Stimulated activated memory B cell treated with anti-CD40 and anti-IgM and Interleukin-4, amounts not matched to agents 10 μg/mL and 1 μg/mL and 100 μg/mL, for 72 hours (primary cell): ENCODE measurements at regions not wholly inside any gene's neighbourhood (a gene's known extent, or its start where the extent isn't known, plus 50 kb on each side); places are given as distances from the start of the nearest gene placed in this dataset.

Source experiments
- ATAC-seq: fragments of 150-1000 bp; cut with Tn5 transposase; 2 replicates; pipeline ENCODE4 v1.10.0; 2021
- H3K27ac Mint-ChIP-seq: one replicate; pipeline ENCODE4 v1.8.0; 2022; ENCODE audit warnings: mild to moderate bottlenecking, mixed read lengths
- H3K27me3 Mint-ChIP-seq: one replicate; pipeline ENCODE4 v1.8.0; 2022; ENCODE audit warnings: mixed read lengths
- H3K36me3 Mint-ChIP-seq: one replicate; pipeline ENCODE4 v1.8.0; 2022; ENCODE audit warnings: mixed read lengths
- H3K4me1 Mint-ChIP-seq: one replicate; pipeline ENCODE4 v1.8.0; 2022; ENCODE audit warnings: mixed read lengths
- H3K4me3 Mint-ChIP-seq: one replicate; pipeline ENCODE4 v1.8.0; 2022; ENCODE audit warnings: mild to moderate bottlenecking, moderate library complexity, mixed read lengths
- H3K9me3 Mint-ChIP-seq: one replicate; pipeline ENCODE4 v1.8.0; 2022; ENCODE audit warnings: mixed read lengths

- ATAC-seq = peak; percentile 85
- H3K4me3 Mint-ChIP-seq = peak overlapping the region; percentile 57
- peaks cover 3% of the 10 kb centered on the region for H3K9me3 Mint-ChIP-seq
- no peaks in the 10 kb centered on the region for H3K27me3 Mint-ChIP-seq
- H3K4me1 Mint-ChIP-seq = peaks cover 19% of the 10 kb centered on the region
- H3K27ac Mint-ChIP-seq = peak overlapping the region; percentile 85
- H3K36me3 Mint-ChIP-seq = no peaks in the 10 kb centered on the region
Measured at GRCh38 chr11:80815752-80816453, 1375.1 kb upstream of the TENM4 start.

- peaks cover 3% of the 10 kb centered on the region for H3K9me3 Mint-ChIP-seq
- H3K36me3 Mint-ChIP-seq = no peaks in the 10 kb centered on the region
- H3K27ac Mint-ChIP-seq = no peak overlapping the region
- H3K4me3 Mint-ChIP-seq = no peak overlapping the region
- H3K27me3 Mint-ChIP-seq = no peaks in the 10 kb centered on the region
- peaks cover 19% of the 10 kb centered on the region for H3K4me1 Mint-ChIP-seq
- no peak for ATAC-seq
Measured at GRCh38 chr11:80814813-80815212, 1374.0 kb upstream of the TENM4 start.

- ATAC-seq = no peak
- Mint-ChIP-seq H3K27ac (no peak overlapping the region), H3K9me3 (peaks cover 3% of the 10 kb centered on the region), H3K36me3 (no peaks in the 10 kb centered on the region), H3K4me1 (peaks cover 4% of the 10 kb centered on the region), H3K4me3 (no peak overlapping the region), H3K27me3 (no peaks in the 10 kb centered on the region)
Measured at GRCh38 chr11:80810695-80811094, 1369.9 kb upstream of the TENM4 start.

- no peak overlapping the region for H3K27ac Mint-ChIP-seq
- H3K4me3 Mint-ChIP-seq = no peak overlapping the region
- H3K9me3 Mint-ChIP-seq = peaks cover 17% of the 10 kb centered on the region
- no peaks in the 10 kb centered on the region for H3K27me3 Mint-ChIP-seq
- H3K4me1 Mint-ChIP-seq = no peaks in the 10 kb centered on the region
- H3K36me3 Mint-ChIP-seq = no peaks in the 10 kb centered on the region
- ATAC-seq = no peak
Measured at GRCh38 chr11:80798174-80798573, 1357.3 kb upstream of the TENM4 start.

GRCh38 chr11:80783561-80783960 lies 1342.7 kb upstream of the TENM4 start:
- no peak for ATAC-seq
- no peaks in the 10 kb centered on the region for H3K27me3 Mint-ChIP-seq
- H3K36me3 Mint-ChIP-seq = no peaks in the 10 kb centered on the region
- H3K4me1 Mint-ChIP-seq = no peaks in the 10 kb centered on the region
- no peak overlapping the region for H3K27ac Mint-ChIP-seq
- no peak overlapping the region for H3K4me3 Mint-ChIP-seq
- H3K9me3 Mint-ChIP-seq = peaks cover 6% of the 10 kb centered on the region

- no peak for ATAC-seq
- no peaks in the 10 kb centered on the region for H3K27me3 Mint-ChIP-seq
- H3K27ac Mint-ChIP-seq = no peak overlapping the region
Measured at GRCh38 chr11:80782135-80782885, 1341.5 kb upstream of the TENM4 start.

GRCh38 chr11:80779905-80780605 lies 1339.2 kb upstream of the TENM4 start:
- Mint-ChIP-seq H3K9me3 (no peaks in the 10 kb centered on the region), H3K4me3 (no peak overlapping the region), H3K36me3 (no peaks in the 10 kb centered on the region), H3K27me3 (no peaks in the 10 kb centered on the region), H3K27ac (no peak overlapping the region), H3K4me1 (no peaks in the 10 kb centered on the region)
- no peak for ATAC-seq

More at GRCh38 chr11:80782135-80782885, 1341.5 kb upstream of the TENM4 start:
- no peak overlapping the region for H3K4me3 Mint-ChIP-seq
- H3K36me3 Mint-ChIP-seq = no peaks in the 10 kb centered on the region
- no peaks in the 10 kb centered on the region for H3K4me1 Mint-ChIP-seq
- H3K9me3 Mint-ChIP-seq = peaks cover 6% of the 10 kb centered on the region

GRCh38 chr11:80778941-80779340 lies 1338.1 kb upstream of the TENM4 start:
- no peaks in the 10 kb centered on the region for H3K4me1 Mint-ChIP-seq
- ATAC-seq = no peak
- H3K27me3 Mint-ChIP-seq = no peaks in the 10 kb centered on the region
- no peak overlapping the region for H3K4me3 Mint-ChIP-seq
- H3K36me3 Mint-ChIP-seq = no peaks in the 10 kb centered on the region
- H3K9me3 Mint-ChIP-seq = no peaks in the 10 kb centered on the region
- H3K27ac Mint-ChIP-seq = no peak overlapping the region

GRCh38 chr11:80778432-80778831 lies 1337.6 kb upstream of the TENM4 start:
- no peak overlapping the region for H3K4me3 Mint-ChIP-seq
- no peak overlapping the region for H3K27ac Mint-ChIP-seq
- no peaks in the 10 kb centered on the region for H3K9me3 Mint-ChIP-seq
- no peaks in the 10 kb centered on the region for H3K4me1 Mint-ChIP-seq
- ATAC-seq = no peak
- H3K27me3 Mint-ChIP-seq = no peaks in the 10 kb centered on the region
- no peaks in the 10 kb centered on the region for H3K36me3 Mint-ChIP-seq

- Mint-ChIP-seq H3K27ac (no peak overlapping the region), H3K4me3 (no peak overlapping the region), H3K27me3 (no peaks in the 10 kb centered on the region), H3K9me3 (no peaks in the 10 kb centered on the region), H3K4me1 (no peaks in the 10 kb centered on the region), H3K36me3 (no peaks in the 10 kb centered on the region)
- no peak for ATAC-seq
Measured at GRCh38 chr11:80773919-80774318, 1333.1 kb upstream of the TENM4 start.

GRCh38 chr11:80771017-80771416 lies 1330.2 kb upstream of the TENM4 start:
- Mint-ChIP-seq H3K4me1 (no peaks in the 10 kb centered on the region), H3K36me3 (no peaks in the 10 kb centered on the region), H3K27ac (no peak overlapping the region), H3K9me3 (no peaks in the 10 kb centered on the region), H3K4me3 (no peak overlapping the region), H3K27me3 (no peaks in the 10 kb centered on the region)
- ATAC-seq = no peak

- Mint-ChIP-seq H3K4me1 (no peaks in the 10 kb centered on the region), H3K27ac (no peak overlapping the region), H3K36me3 (no peaks in the 10 kb centered on the region), H3K4me3 (no peak overlapping the region), H3K27me3 (no peaks in the 10 kb centered on the region), H3K9me3 (peaks cover 3% of the 10 kb centered on the region)
- ATAC-seq = no peak
Measured at GRCh38 chr11:80758787-80759186, 1318.0 kb upstream of the TENM4 start.

GRCh38 chr11:80748207-80748925 lies 1307.5 kb upstream of the TENM4 start:
- no peaks in the 10 kb centered on the region for H3K36me3 Mint-ChIP-seq
- H3K4me1 Mint-ChIP-seq = no peaks in the 10 kb centered on the region
- no peak overlapping the region for H3K4me3 Mint-ChIP-seq
- ATAC-seq = no peak
- H3K9me3 Mint-ChIP-seq = peaks cover 6% of the 10 kb centered on the region
- no peak overlapping the region for H3K27ac Mint-ChIP-seq
- H3K27me3 Mint-ChIP-seq = no peaks in the 10 kb centered on the region

- no peak overlapping the region for H3K4me3 Mint-ChIP-seq
- ATAC-seq = no peak
- H3K36me3 Mint-ChIP-seq = no peaks in the 10 kb centered on the region
- peaks cover 9% of the 10 kb centered on the region for H3K9me3 Mint-ChIP-seq
- H3K27me3 Mint-ChIP-seq = no peaks in the 10 kb centered on the region
- no peaks in the 10 kb centered on the region for H3K4me1 Mint-ChIP-seq
- H3K27ac Mint-ChIP-seq = no peak overlapping the region
Measured at GRCh38 chr11:80746300-80746699, 1305.5 kb upstream of the TENM4 start.

GRCh38 chr11:80745416-80745815 lies 1304.6 kb upstream of the TENM4 start:
- Mint-ChIP-seq H3K4me1 (no peaks in the 10 kb centered on the region), H3K27me3 (no peaks in the 10 kb centered on the region), H3K9me3 (peaks cover 9% of the 10 kb centered on the region), H3K4me3 (no peak overlapping the region), H3K36me3 (no peaks in the 10 kb centered on the region), H3K27ac (no peak overlapping the region)
- no peak for ATAC-seq
